ENCODE measurements at regions not wholly inside any gene's neighbourhood (a gene's known extent, or its start where the extent isn't known, plus 50 kb on each side); places are given as distances from the start of the nearest gene placed in this dataset.
"Not testable (repeated sequence)": the region's sequence is repeated elsewhere in the genome, so short reads cannot be mapped to it uniquely, and the experiment has no call there.

- DNase-seq: no peak
These were observed 75.4 kb upstream of the PTPN1 start for GRCh38 chr20:50434653-50435396.

DNA sequence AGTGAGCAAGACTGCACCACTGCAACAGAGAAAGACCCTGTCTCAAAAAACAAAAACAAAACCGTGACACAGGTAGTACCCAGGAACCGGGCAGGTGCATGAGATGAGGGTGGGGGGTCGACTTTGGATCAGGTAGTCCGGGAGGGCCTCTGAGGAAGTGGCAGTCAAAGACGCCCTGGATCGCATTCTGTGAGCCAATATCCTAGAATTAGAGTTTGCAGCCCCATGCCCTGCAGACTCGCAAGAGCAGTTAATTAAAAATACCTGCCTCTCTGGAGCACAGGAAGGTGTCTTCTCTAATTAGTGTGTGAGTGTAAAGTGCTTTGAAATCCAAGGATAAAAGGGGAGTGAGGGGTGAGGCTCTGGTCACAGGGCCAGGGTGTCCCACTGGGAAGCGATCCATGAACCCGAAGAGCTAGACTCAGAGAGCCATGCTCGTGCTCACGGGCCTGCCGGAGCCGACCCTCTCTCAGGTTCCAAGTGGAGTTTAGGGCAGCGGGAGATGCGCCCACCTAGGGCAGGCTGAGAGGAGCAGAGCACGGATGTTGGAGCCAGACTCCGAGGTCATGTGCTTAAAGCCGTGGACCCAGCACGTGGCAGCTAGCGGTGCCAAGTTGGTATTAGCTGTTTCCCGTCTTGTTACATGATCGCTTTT lies 74.7 kb upstream of the PTPN1 start:
- no peak for DNase-seq

DNA sequence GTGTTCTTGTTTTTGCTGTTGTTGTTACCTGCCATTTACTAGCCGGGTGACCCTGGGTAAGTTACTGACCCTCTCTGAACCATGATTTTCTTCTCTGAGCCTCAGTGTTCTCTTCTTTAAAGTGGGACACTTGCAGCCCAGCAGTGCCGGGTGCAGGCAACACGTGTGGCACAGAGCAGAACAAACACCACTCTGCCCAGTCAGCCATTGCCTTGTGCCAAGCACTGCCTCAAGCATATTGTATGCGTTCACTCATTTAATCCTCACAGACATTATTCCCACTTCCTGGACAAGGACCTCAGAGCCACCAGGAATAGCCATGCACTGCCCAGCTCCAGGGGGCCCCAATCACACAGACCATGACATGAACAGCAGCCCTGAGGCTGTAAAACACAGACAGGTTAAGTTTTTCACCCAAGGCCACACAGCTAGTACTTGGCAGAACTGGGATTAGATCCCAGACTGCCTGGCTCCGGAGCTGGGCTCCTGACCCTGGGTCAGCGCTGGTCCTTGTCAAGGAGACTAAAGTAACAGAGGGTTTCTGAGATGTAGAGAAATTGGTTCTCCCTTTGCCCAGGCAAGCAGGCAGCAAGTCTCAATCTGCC lies 74.0 kb upstream of the PTPN1 start:
- DNase-seq: no peak

- DNase-seq: no peak
These were observed 73.5 kb upstream of the PTPN1 start for GRCh38 chr20:50436696-50437095.

GRCh38 chr20:50438986-50439407 lies 71.2 kb upstream of the PTPN1 start:
- no peak for DNase-seq

DNA sequence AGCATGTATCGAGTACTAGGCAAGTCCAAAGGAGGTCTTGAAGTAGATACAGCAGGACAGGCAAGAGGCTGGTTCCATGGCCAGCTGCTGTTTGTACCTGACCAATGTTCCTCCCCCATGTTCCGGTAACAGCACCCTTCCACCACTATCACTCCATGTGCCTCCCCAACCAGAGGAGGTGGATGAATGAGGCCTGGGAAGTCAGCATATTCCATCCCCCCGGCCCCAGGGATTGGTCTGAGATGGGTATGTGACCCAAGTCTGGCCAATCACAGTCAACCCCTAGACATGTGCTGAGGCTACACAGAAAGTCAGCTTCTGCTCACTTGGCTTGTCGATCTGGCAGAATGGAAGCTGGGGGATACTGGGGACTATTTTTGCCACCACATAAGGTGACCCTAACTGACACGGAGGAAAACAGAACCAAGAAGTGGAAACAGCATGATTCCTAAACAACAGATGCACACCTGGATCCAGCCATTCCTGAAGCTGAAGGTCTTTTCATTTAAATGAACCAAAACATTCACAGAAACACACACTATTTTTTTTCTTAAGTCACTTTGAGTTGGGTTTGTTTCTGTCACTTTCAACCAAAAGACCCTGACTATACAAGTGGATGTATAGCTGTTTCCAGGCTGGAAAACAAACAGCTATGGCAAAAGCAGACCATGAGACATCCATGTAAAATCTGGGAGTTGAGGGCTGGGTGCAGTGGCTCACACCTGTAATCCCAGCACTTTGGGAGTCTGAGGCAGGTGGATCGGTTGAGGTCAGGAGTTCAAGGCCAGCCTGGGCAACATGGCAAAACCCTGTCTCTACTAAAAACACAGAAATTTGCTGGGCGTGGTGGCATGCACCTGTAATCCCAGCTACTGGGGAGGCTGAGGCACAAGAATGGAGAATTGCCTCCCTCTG lies 70.4 kb upstream of the PTPN1 start:
- no peak for DNase-seq

DNA sequence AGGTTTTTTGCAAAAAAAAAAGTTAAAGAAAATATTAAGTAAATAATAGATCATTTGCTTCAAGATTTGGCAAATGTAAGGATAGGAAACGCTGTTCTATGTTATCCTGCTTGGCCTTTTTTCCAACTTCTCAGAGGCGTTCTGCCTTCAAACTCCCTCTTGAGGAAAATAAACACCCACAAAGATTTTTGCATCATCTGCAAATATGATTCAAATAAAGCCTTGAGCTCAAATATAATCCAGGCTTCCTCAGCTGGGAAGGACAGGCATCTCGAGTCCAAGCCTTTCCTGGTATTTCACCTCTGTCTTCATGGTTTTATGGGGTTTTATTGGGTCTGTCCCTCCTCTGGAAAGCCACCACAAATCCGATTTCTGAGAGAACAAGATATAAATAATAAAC lies 67.7 kb upstream of the PTPN1 start:
- DNase-seq: no peak

- no peak for DNase-seq
These were observed 64.6 kb upstream of the PTPN1 start for GRCh38 chr20:50445354-50446151.

- no peak for DNase-seq
These were observed 63.7 kb upstream of the PTPN1 start for GRCh38 chr20:50446351-50447101.

DNA sequence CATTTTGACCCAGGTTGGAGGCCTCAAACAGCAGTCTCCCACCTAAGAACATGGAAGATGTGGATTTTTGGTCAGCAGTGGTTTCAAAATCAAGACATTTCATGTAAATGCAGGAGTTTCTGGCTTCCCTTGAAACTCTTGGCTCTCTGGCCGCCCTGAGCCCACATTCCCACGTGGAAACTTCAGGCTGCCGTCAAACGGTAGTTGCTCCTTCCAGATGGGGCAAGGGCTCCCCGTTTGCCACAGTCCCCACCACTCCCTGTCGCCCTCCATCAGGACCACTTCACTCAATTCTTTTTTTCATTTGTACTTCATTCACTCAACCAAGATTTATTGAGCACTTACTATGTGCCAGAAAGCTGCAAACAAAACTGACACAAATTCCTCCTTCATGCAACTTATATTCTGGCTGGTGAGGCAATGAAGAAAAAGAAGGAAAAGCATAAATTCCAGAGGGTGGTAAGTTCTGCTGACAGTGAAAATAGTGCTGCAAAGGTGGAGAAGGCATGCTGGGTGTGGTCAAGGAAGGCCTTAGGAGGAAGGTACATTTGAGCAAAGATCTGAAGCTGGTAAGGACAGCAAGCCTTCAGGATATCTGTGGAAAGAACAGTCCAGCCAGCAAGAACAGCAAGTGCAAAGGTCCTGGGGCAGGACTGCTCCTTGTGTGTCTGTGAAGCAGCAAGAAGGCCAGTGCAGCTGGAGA lies 62.9 kb upstream of the PTPN1 start:
- DNase-seq: no peak

DNA sequence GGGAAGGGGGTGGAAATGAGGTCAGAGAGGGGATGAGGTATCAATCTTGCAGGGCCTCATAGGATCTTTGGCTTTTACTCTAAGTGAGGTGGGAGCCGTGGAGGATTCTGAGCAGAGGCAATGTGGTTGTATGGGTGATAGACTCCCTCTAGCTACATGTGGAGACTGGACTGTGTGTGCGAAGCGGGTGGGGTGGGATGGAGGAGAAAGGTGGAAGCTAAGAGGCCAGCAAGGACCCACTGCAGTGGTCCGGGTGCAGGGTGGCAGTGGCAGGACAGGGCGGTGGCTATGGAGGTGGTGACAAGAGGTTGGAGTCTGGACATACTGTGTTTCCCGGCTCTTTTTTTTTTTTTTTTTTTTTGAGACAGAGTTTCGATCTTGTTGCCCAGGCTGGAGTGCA lies 62.4 kb upstream of the PTPN1 start:
- DNase-seq: no peak

DNA sequence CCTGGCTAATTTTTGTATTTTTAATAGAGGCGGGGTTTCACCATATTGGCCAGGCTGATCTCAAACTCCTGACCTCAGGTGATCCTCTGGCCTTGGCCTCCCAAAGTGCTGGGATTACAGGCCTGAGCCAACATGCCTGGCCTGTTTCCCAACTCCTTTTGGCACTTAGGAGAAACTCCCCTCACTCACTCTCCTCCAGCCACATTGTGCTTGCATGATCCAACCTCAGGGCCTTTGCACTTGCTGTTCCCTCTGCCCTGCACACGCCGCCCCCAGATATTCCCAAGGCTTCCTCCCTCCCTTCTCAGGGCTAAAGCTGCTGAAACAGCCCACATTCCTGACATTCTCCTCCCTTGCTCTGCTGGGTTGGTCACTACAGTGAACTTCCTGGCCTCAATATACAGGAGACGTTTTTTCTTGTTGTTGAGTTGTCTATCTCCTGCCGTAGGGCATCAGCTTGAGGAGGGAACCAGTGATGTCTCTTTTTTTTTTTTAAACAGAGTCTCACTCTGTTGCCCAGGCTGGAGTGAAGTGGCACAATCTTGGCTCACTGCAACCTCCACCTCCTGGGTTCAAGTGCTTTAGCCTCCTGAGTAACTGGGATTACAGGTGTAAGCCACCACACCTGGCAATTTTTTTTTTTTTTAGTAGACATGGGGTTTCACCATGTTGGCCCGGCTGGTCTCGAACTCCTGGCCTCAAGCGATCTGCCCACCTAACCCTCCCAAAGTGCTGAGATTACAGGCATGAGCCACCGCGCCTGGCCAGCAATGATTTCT lies 61.4 kb upstream of the PTPN1 start:
- DNase-seq: not testable (repeated sequence)

GRCh38 chr20:50449738-50450492 lies 60.3 kb upstream of the PTPN1 start:
- no peak for DNase-seq

GRCh38 chr20:50450493-50450826 lies 59.7 kb upstream of the PTPN1 start:
- no peak for DNase-seq

DNA sequence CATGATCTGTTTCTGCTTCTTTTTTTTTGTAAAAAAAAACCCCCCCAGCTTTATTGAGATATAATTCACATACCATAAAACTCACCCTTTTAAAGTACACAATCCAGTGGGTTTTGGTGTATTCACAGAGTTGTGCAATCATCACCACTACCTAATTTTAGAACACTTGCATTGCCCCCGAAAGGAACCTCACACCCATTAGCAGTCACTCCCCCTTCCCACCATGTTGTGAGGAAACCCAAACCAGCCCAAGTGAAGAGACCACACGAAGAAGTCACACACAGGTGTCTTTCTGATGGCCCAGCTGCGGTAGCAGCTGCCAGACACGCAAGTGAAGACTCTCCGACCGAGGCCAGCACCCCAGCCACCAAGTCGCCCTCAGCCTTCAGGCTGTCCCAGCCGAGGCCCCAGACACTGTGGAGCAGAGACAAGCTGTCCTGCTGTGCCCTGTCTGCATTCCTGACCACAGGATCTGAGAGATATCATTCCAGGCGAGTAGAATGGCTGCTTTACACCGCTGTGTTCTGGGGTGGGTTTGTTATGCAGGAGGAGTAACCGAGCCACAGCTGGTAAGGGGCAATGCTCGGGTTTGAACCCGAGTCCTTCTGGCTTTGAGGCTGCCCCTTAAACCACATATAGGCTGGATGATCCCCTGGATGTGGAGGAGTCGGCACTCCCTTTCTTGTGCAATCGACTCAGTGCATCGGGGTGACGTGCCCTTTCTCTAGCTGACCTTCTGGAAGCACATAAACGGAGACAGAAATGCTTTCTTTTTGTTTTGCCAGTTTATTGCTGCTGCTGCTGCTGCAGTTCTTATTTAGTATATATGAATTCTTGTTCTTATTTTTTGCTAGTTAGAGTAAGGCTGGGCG lies 59.1 kb upstream of the PTPN1 start:
- no peak for DNase-seq

GRCh38 chr20:50451792-50452425 lies 58.3 kb upstream of the PTPN1 start:
- DNase-seq: not testable (repeated sequence)

DNA sequence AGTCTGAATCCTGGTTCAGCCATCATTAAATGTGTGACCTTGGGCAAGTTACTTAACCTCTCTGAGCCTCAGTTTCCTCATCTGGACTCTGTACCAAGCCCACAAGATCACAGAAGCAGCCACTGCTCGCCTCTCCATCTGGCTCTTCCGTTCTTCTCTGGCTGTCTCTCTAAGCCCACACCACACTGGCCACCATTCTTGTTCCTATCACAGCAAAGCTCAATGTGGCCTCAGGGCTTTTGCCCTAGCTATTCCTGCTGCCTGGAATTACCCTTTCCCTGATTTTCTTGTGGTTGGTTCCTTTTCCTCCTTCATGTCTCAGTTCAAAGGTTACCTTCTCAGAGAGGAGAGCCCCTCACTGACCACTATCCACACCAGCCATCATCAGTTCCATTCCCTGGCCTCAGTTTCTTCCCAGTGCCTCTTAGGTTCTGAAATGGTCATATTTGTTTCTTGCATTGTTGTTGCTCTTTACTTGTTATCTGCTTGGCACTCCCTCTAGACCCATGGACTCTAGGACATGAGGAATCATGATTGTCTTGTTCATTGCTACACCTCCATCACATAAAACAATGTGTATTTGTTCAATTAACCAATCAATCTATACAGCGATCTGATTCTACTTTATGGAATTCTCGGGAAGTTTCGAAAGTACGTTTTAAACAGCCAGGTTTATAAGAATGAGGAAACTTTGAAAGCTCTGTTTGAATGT lies 56.5 kb upstream of the PTPN1 start:
- no peak for DNase-seq

Data from NCI-H2227 treated with DMSO at 0.1 percent for 48 hours (cell line).